Neutrophil (primary cell): ENCODE measurements at regions not wholly inside any gene's neighbourhood (a gene's known extent, or its start where the extent isn't known, plus 50 kb on each side); places are given as distances from the start of the nearest gene placed in this dataset.

Experiments used
- H3K27ac ChIP-seq: fragments of 200-600 bp; sonication (generic); 2 replicates; pipeline ENCODE4 v1.5.1; 2016; ENCODE audit warnings: mild to moderate bottlenecking, moderate library complexity
- H3K27me3 ChIP-seq: fragments of 200-600 bp; sonication (generic); 2 replicates; pipeline ENCODE4 v1.6.0; 2016; ENCODE audit warnings: mild to moderate bottlenecking
- H3K36me3 ChIP-seq: fragments of 200-600 bp; sonication (generic); 2 replicates; pipeline ENCODE4 v1.5.1; 2017
- H3K4me1 ChIP-seq, 2 experiments: fragments of 200-600 bp in 1 of 2; sonication (generic) in 1 of 2; 1 replicate in 1 of 2; 2 replicates in 1 of 2; pipeline versions ENCODE4 v1.5.1 to v1.6.1; 2013 to 2016; ENCODE audit warnings: low read depth in 1 of 2, low read length in 1 of 2, mild to moderate bottlenecking in 1 of 2, moderate library complexity in 1 of 2; ENCODE audit not compliant: control insufficient read depth in 1 of 2, insufficient read depth in 1 of 2
- H3K4me3 ChIP-seq, 2 experiments: fragments of 200-600 bp in 1 of 2; sonication (generic) in 1 of 2; 1 replicate in 1 of 2; 2 replicates in 1 of 2; pipeline ENCODE4 v1.5.1; 2013 to 2016; ENCODE audit warnings: low read depth in 1 of 2, low read length in 1 of 2, mild to moderate bottlenecking in 1 of 2, moderate library complexity in 1 of 2
- H3K9me3 ChIP-seq: fragments of 200-600 bp; sonication (generic); 2 replicates; pipeline ENCODE4 v1.5.1; 2016
- TF ChIP-seq, protein P1 (sequence below): fragments of 200-600 bp; sonication (generic); IDR thresholded peaks from 2 replicates; pipeline ENCODE4 v1.5.1; 2016; ENCODE audit warnings: antibody characterized with exemption

GRCh38 chr9:71632776-71633175, 135.5 kb downstream of the CEMIP2 start:
- no peaks in the 10 kb centered on the region for H3K9me3 ChIP-seq
- no peaks in the 10 kb centered on the region for H3K4me1 ChIP-seq
- H3K27ac ChIP-seq = no peak overlapping the region
- H3K36me3 ChIP-seq = no peaks in the 10 kb centered on the region
- no peaks in the 10 kb centered on the region for H3K27me3 ChIP-seq
- no peak overlapping the region for H3K4me3 ChIP-seq
- TF ChIP-seq, protein P1, sequence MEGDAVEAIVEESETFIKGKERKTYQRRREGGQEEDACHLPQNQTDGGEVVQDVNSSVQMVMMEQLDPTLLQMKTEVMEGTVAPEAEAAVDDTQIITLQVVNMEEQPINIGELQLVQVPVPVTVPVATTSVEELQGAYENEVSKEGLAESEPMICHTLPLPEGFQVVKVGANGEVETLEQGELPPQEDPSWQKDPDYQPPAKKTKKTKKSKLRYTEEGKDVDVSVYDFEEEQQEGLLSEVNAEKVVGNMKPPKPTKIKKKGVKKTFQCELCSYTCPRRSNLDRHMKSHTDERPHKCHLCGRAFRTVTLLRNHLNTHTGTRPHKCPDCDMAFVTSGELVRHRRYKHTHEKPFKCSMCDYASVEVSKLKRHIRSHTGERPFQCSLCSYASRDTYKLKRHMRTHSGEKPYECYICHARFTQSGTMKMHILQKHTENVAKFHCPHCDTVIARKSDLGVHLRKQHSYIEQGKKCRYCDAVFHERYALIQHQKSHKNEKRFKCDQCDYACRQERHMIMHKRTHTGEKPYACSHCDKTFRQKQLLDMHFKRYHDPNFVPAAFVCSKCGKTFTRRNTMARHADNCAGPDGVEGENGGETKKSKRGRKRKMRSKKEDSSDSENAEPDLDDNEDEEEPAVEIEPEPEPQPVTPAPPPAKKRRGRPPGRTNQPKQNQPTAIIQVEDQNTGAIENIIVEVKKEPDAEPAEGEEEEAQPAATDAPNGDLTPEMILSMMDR = no peak

GRCh38 chr9:71630377-71630995, 137.8 kb downstream of the CEMIP2 start:
- Histone ChIP-seq H3K4me3 (no peak overlapping the region), H3K27me3 (no peaks in the 10 kb centered on the region), H3K4me1 (no peaks in the 10 kb centered on the region), H3K9me3 (no peaks in the 10 kb centered on the region), H3K36me3 (no peaks in the 10 kb centered on the region), H3K27ac (no peak overlapping the region)
- TF ChIP-seq, protein P1 = no peak

GRCh38 chr9:71629578-71630215, 138.6 kb downstream of the CEMIP2 start:
- no peaks in the 10 kb centered on the region for H3K27me3 ChIP-seq
- H3K36me3 ChIP-seq = no peaks in the 10 kb centered on the region
- no peaks in the 10 kb centered on the region for H3K9me3 ChIP-seq
- TF ChIP-seq, protein P1 = no peak
- no peak overlapping the region for H3K27ac ChIP-seq
- no peaks in the 10 kb centered on the region for H3K4me1 ChIP-seq
- no peak overlapping the region for H3K4me3 ChIP-seq

- TF ChIP-seq, protein P1 = no peak
- Histone ChIP-seq H3K36me3 (no peaks in the 10 kb centered on the region), H3K4me1 (no peaks in the 10 kb centered on the region), H3K27ac (no peak overlapping the region), H3K4me3 (no peak overlapping the region), H3K27me3 (no peaks in the 10 kb centered on the region), H3K9me3 (no peaks in the 10 kb centered on the region)
These were observed 140.1 kb downstream of the CEMIP2 start for GRCh38 chr9:71628247-71628646.

- H3K9me3 ChIP-seq = no peaks in the 10 kb centered on the region
- no peaks in the 10 kb centered on the region for H3K4me1 ChIP-seq
- H3K27ac ChIP-seq = no peak overlapping the region
- TF ChIP-seq, protein P1 = no peak
- no peak overlapping the region for H3K4me3 ChIP-seq
- H3K27me3 ChIP-seq = no peaks in the 10 kb centered on the region
- H3K36me3 ChIP-seq = no peaks in the 10 kb centered on the region
These were observed 140.8 kb downstream of the CEMIP2 start for GRCh38 chr9:71627537-71627936.
